ENCODE measurements at regions not wholly inside any gene's neighbourhood (a gene's known extent, or its start where the extent isn't known, plus 50 kb on each side); places are given as distances from the start of the nearest gene placed in this dataset.

GRCh38 chr10:132485391-132485790 is 52.2 kb upstream of the INPP5A start:
- no peak for DNase-seq (ENCODE audit: low read depth)

GRCh38 chr10:132486539-132487121 is 51.0 kb upstream of the INPP5A start:
- no peak for DNase-seq (ENCODE audit: low read depth)

GRCh38 chr10:132487241-132488135 is 50.1 kb upstream of the INPP5A start:
- DNase-seq (ENCODE audit: low read depth): no peak

All from iris pigment epithelial cell (primary cell).